Endothelial cell of umbilical vein (primary cell): ENCODE measurements at regions not wholly inside any gene's neighbourhood (a gene's known extent, or its start where the extent isn't known, plus 50 kb on each side); places are given as distances from the start of the nearest gene placed in this dataset.

Experiments
- BruUV-seq: library from RNA; stranded (reverse); fragments of 400-500 nt; replicated peaks from 2 replicates; lab custom pipeline; 2021; lab: Mats Ljungman, UMichigan
- CTCF ChIA-PET: fragments of 300-600, 350-600 bp; sonication (Branson Sonifier 250); formaldehyde crosslinking; loops from one replicate; lab custom pipeline; 2021; ENCODE audit warnings: antibody characterized with exemption, inconsistent platforms; lab: Charles Lee
- POLR2A ChIA-PET: fragments of 300-600, 350-600 bp; sonication (Branson Sonifier 250); formaldehyde crosslinking; loops from one replicate; lab custom pipeline; 2021; ENCODE audit warnings: antibody characterized with exemption, inconsistent platforms; lab: Charles Lee
- DNase-seq: peaks from one replicate; pipeline ENCODE4 v3.0.0-alpha.2; 2011; ENCODE audit warnings: low read depth, low spot score
- FAIRE-seq: peaks from 2 replicates; lab custom pipeline; 2011; peaks lifted over from hg19 to GRCh38; lab: Jason Lieb, UNC
- H2AFZ ChIP-seq: 2 replicates; pipeline ENCODE4 v1.6.0; 2012; ENCODE audit warnings: low read depth, low read length, control low read depth, inconsistent platforms
- H3K27ac ChIP-seq: 2 replicates; pipeline ENCODE4 v1.5.1; 2011; ENCODE audit warnings: low read depth, mild to moderate bottlenecking, control low read depth, low read length, moderate library complexity; ENCODE audit not compliant: insufficient read depth
- H3K27me3 ChIP-seq, 2 experiments: 2 replicates each; pipeline versions ENCODE4 v1.6.0 to v1.6.1; 2011; ENCODE audit warnings: low read length in 2 of 2, mixed read lengths in 1 of 2; ENCODE audit not compliant: control insufficient read depth in 2 of 2, insufficient read depth in 2 of 2
- H3K36me3 ChIP-seq, 2 experiments: 2 replicates in 1 of 2; 3 replicates in 1 of 2; pipeline ENCODE4 v1.5.1; 2011; ENCODE audit warnings: low read length in 2 of 2, mild to moderate bottlenecking in 1 of 2, moderate library complexity in 1 of 2; ENCODE audit not compliant: control insufficient read depth in 2 of 2, insufficient read depth in 2 of 2; ENCODE audit errors: extremely low read depth in 1 of 2
- H3K4me1 ChIP-seq: 3 replicates; pipeline ENCODE4 v1.5.1; 2011; ENCODE audit warnings: mild to moderate bottlenecking, low read length; ENCODE audit not compliant: control insufficient read depth, insufficient read depth; ENCODE audit errors: extremely low read depth
- H3K4me2 ChIP-seq: 2 replicates; pipeline ENCODE4 v1.6.1; 2011; ENCODE audit warnings: low read length, control low read depth, mixed read lengths; ENCODE audit not compliant: insufficient read depth
- H3K4me3 ChIP-seq, 3 experiments: fragments of 200-600 bp in 1 of 3; sonication (generic), shearing (Covaris generic) in 1 of 3; replicated peaks in 1 of 3; 2 replicates each; pipeline ENCODE4 v1.5.1; 2011 to 2016; ENCODE audit warnings: control low read depth in 3 of 3, low read length in 3 of 3, mild to moderate bottlenecking in 2 of 3, inconsistent platforms in 1 of 3, low read depth in 1 of 3, moderate library complexity in 1 of 3; ENCODE audit not compliant: insufficient read depth in 1 of 3
- H3K79me2 ChIP-seq: 2 replicates; pipeline ENCODE4 v1.6.0; 2012; ENCODE audit warnings: low read length, inconsistent platforms; ENCODE audit not compliant: control insufficient read depth, insufficient read depth
- H3K9ac ChIP-seq: replicated peaks from 2 replicates; pipeline ENCODE3; 2011; ENCODE audit warnings: low read length, control low read depth; ENCODE audit not compliant: insufficient read depth; ENCODE audit errors: extremely low read depth
- H3K9me1 ChIP-seq: replicated peaks from 3 replicates; pipeline ENCODE4 v1.6.0; 2011; ENCODE audit warnings: mild to moderate bottlenecking, low read length; ENCODE audit not compliant: control insufficient read depth, insufficient read depth; ENCODE audit errors: extremely low read depth
- H3K9me3 ChIP-seq: replicated peaks from 2 replicates; pipeline ENCODE4 v1.5.1; 2012; ENCODE audit warnings: low read length, inconsistent platforms; ENCODE audit not compliant: control insufficient read depth, insufficient read depth
- H4K20me1 ChIP-seq: replicated peaks from 2 replicates; pipeline ENCODE3; 2011; ENCODE audit warnings: mild to moderate bottlenecking, low read length; ENCODE audit not compliant: control insufficient read depth, insufficient read depth; ENCODE audit errors: extremely low read depth
- CTCF ChIP-seq, 2 donors: IDR thresholded peaks; 1 replicate in 1 of 2; 2 replicates in 1 of 2; pipeline ENCODE4 v1.5.1; 2011; ENCODE audit warnings: low read length in 2 of 2, mild to moderate bottlenecking in 2 of 2, moderate library complexity in 2 of 2, control low read depth in 1 of 2, inconsistent platforms in 1 of 2, low read depth in 1 of 2; ENCODE audit not compliant: insufficient read depth in 1 of 2; ENCODE audit errors: extremely low read depth in 1 of 2
- FOS ChIP-seq: IDR thresholded peaks from 2 replicates; pipeline ENCODE4 v1.6.1; 2011; ENCODE audit warnings: mild to moderate bottlenecking, low read length, moderate library complexity, borderline replicate concordance; ENCODE audit not compliant: insufficient read depth
- GATA2 ChIP-seq: IDR thresholded peaks from 2 replicates; pipeline ENCODE4 v1.7.0; 2011; ENCODE audit warnings: low read depth, mild to moderate bottlenecking, moderate library complexity, mixed read lengths, low read length; ENCODE audit not compliant: insufficient read length, insufficient read depth
- JUN ChIP-seq: IDR thresholded peaks from 2 replicates; pipeline ENCODE4 v1.6.1; 2011; ENCODE audit warnings: borderline replicate concordance, low read depth; ENCODE audit not compliant: insufficient read length, insufficient read depth
- MYC ChIP-seq: IDR thresholded peaks from one replicate; pipeline ENCODE4 v1.6.1; 2011; ENCODE audit warnings: mild to moderate bottlenecking, low read depth, low read length
- POLR2A ChIP-seq: IDR thresholded peaks from 2 replicates; pipeline ENCODE4 v1.6.1; 2012; ENCODE audit warnings: low read depth, mild to moderate bottlenecking, control low read depth, low read length
- POLR2AphosphoS5 ChIP-seq: IDR thresholded peaks from 2 replicates; pipeline ENCODE4 v1.6.1; 2012; ENCODE audit warnings: low read depth, mild to moderate bottlenecking, control low read depth, low read length, moderate library complexity; ENCODE audit not compliant: insufficient read depth
- dilution Hi-C: fragments of 300-500 bp; cut with MboI; formaldehyde crosslinking; loops from one replicate; pipeline ENCODE4 v1.15.0; 2019; ENCODE audit warnings: low sequenced_read_pairs; ENCODE audit not compliant: extremely low pct_ligation_motif_present
- intact Hi-C: fragments of 100-400 bp; cut with micrococcal nuclease; formaldehyde crosslinking; loops from one replicate; pipeline ENCODE4 v1.10.0; 2022
- TF ChIP-seq, protein P1 (sequence below): IDR thresholded peaks from 2 replicates; pipeline ENCODE4 v1.6.1; 2011; ENCODE audit not compliant: insufficient read depth, insufficient read length

DNA sequence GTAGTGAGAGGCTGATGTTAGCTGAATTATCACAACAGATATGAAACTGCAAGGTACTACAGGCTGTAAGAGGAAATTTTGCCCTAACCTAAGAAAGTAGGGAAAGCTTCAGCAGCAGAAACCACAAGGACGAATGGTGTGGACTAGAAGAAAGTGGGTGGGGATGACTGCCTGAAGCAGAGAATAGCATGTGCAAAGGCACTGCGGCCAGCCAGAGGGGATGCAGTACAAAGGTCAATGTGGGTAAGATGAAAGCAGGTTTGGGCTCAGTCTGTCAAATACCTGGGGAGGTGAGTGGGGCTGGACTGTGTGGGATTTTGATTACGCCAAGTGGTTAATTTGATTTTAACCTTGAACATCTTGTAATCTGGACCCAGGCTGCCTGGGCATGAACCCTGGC, 199.3 kb upstream of the GALNT2 start:
- CTCF ChIA-PET, result no interaction called here
- TF ChIP-seq JUN, result no peak
- no peak for TF ChIP-seq GATA2
- TF ChIP-seq FOS, result no peak
- TF ChIP-seq, protein P1, sequence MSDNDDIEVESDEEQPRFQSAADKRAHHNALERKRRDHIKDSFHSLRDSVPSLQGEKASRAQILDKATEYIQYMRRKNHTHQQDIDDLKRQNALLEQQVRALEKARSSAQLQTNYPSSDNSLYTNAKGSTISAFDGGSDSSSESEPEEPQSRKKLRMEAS, result no peak
- no peak for TF ChIP-seq POLR2A
- TF ChIP-seq MYC, result no peak
- TF ChIP-seq POLR2AphosphoS5, result no peak
- TF ChIP-seq CTCF (IDR thresholded peaks at IDR 0.05; ENCODE audit: extremely low read depth in 1 of 2, insufficient read depth in 1 of 2, low read depth in 1 of 2, low read length in 2 of 2), result no peak
- POLR2A ChIA-PET, result no interaction called here
- Histone ChIP-seq H3K36me3 (no peaks in the 10 kb centered on the region), H3K27me3 (no peaks in the 10 kb centered on the region), H3K4me1 (no peaks in the 10 kb centered on the region), H4K20me1 (no peaks in the 10 kb centered on the region), H3K9me3 (no peaks in the 10 kb centered on the region), H3K9me1 (no peaks in the 10 kb centered on the region), H3K4me2 (no peak overlapping the region), H3K9ac (no peak overlapping the region), H3K27ac (no peak overlapping the region), H2AFZ (no peak overlapping the region), H3K79me2 (no peaks in the 10 kb centered on the region), H3K4me3 (no peak overlapping the region)
- FAIRE-seq (no peak), DNase-seq (no peak)
- intact Hi-C loops (no loop called here), dilution Hi-C loops (no loop called here)
- BruUV-seq, result no TSS peak
